ENCODE measurements at regions not wholly inside any gene's neighbourhood (a gene's known extent, or its start where the extent isn't known, plus 50 kb on each side); places are given as distances from the start of the nearest gene placed in this dataset.
"Not testable (repeated sequence)": the region's sequence is repeated elsewhere in the genome, so short reads cannot be mapped to it uniquely, and the experiment has no call there.

GRCh38 chr22:15791557-15791956 is 101.7 kb downstream of the POTEH start:
- ATAC-seq; intact Hi-C loops (cut with DNase I); H3K4me1 ChIP-seq; H3K27me3 ChIP-seq; H3K36me3 ChIP-seq; H3K4me3 ChIP-seq; H3K27ac ChIP-seq; DNase-seq; H3K9me3 ChIP-seq; FAIRE-seq: not testable (repeated sequence)
- 66 to 94% methylated on average over 1 of the region's 3 CpGs for WGBS, 2 donors

DNA sequence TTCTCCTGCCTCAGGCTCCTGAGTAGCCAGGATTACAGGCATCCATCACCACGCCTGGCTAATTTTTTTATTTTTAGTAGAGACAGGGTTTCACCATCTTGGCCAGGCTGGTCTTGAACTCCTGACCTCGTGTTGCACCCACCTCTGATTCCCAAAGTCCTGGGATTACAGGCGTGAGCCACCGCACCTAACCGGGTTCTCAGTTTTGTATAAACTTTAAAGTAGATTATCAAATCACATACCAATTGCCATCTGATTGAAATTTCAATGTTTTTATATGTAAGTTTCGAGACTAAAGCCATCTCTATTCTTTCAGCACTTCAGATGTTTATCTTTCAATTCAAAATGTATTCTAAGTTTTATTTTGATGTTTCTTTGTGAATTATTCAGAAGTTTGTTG is 110.1 kb downstream of the POTEH start:
- WGBS, 2 donors = 22 to 54% methylated on average over 1 to 2 of the region's 6 CpGs
- FAIRE-seq; DNase-seq; H3K27ac ChIP-seq; intact Hi-C loops (cut with DNase I); H3K9me3 ChIP-seq; H3K27me3 ChIP-seq; ATAC-seq; H3K36me3 ChIP-seq; H3K4me3 ChIP-seq; H3K4me1 ChIP-seq: not testable (repeated sequence)

GRCh38 chr22:15811141-15811540 is 121.3 kb downstream of the POTEH start:
- H3K27me3 ChIP-seq; H3K9me3 ChIP-seq; DNase-seq; H3K4me3 ChIP-seq; H3K4me1 ChIP-seq; H3K27ac ChIP-seq; intact Hi-C loops (cut with DNase I); H3K36me3 ChIP-seq: not testable (repeated sequence)
- TF ChIP-seq, protein P1, sequence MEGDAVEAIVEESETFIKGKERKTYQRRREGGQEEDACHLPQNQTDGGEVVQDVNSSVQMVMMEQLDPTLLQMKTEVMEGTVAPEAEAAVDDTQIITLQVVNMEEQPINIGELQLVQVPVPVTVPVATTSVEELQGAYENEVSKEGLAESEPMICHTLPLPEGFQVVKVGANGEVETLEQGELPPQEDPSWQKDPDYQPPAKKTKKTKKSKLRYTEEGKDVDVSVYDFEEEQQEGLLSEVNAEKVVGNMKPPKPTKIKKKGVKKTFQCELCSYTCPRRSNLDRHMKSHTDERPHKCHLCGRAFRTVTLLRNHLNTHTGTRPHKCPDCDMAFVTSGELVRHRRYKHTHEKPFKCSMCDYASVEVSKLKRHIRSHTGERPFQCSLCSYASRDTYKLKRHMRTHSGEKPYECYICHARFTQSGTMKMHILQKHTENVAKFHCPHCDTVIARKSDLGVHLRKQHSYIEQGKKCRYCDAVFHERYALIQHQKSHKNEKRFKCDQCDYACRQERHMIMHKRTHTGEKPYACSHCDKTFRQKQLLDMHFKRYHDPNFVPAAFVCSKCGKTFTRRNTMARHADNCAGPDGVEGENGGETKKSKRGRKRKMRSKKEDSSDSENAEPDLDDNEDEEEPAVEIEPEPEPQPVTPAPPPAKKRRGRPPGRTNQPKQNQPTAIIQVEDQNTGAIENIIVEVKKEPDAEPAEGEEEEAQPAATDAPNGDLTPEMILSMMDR (IDR thresholded peaks at IDR 0.05) = peak in 1 of 4 donors; percentile 15
- no CpG with 5 or more reads among the region's 1 CpG for WGBS, 2 donors
- FAIRE-seq (peak; percentile 49), ATAC-seq (peak in 3 of 4 donors; percentile 57 to 88 (median 81))

DNA sequence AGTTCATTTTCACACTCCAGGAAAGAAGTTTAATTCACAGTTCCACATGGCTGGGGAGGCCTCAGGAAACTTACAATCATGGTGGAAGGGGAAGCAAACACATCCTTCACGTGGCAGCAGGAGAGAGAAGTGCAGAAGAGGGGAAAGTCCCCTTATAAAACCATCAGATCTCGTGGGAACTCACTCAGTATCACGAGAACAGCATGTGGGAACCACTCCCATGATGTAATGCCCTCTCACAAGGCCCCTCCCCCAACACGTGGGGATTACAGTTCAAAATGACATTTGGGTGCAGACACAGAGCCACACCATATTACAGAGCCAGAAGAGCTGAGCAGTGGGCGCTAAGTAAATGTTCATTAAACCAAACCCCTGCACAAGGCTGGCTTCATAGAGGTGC is 126.0 kb downstream of the POTEH start:
- FAIRE-seq; ATAC-seq; H3K27me3 ChIP-seq; H3K4me3 ChIP-seq; H3K4me1 ChIP-seq; H3K27ac ChIP-seq; H3K9me3 ChIP-seq; DNase-seq; intact Hi-C loops (cut with DNase I); H3K36me3 ChIP-seq: not testable (repeated sequence)
- WGBS, 2 donors = no CpG with 5 or more reads among the region's 5 CpGs

GRCh38 chr22:15816470-15816869 is 126.6 kb downstream of the POTEH start:
- WGBS, 2 donors = 33 to 42% methylated on average over 1 of the region's 3 CpGs
- peak in 2 of 6 donors; percentile 11 to 34 for DNase-seq
- H3K27ac ChIP-seq; H3K27me3 ChIP-seq; H3K4me1 ChIP-seq; H3K9me3 ChIP-seq; intact Hi-C loops (cut with DNase I); H3K36me3 ChIP-seq; H3K4me3 ChIP-seq; FAIRE-seq: not testable (repeated sequence)
- peak in 1 of 4 donors; percentile 24 for ATAC-seq

DNA sequence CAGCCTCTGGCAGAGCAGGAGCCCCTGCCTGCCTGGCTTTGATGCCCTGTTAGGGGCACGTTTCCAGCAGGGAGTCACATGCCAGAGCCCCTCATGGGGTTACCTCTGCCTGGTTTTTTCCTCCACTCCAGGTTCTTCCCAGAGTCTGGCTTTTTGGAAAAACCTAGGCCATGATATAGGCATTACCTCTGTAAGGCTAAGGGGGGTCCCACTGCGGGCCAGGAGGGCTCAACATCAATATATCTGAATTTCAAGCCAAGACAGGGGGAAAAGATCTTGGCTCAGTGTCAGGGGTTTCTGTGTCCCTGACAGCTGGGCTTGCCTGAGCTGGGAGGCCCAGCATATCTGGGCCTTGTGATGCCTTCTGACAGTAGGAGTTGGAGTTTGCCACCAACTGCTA is 127.4 kb downstream of the POTEH start:
- H3K4me3 ChIP-seq; H3K9me3 ChIP-seq; H3K36me3 ChIP-seq; H3K27ac ChIP-seq; ATAC-seq; intact Hi-C loops (cut with DNase I); H3K4me1 ChIP-seq; FAIRE-seq; H3K27me3 ChIP-seq: not testable (repeated sequence)
- DNase-seq = peak in 2 of 6 donors; percentile 15 to 28
- WGBS, 2 donors = 28 to 29% methylated on average over 1 of the region's 2 CpGs

DNA sequence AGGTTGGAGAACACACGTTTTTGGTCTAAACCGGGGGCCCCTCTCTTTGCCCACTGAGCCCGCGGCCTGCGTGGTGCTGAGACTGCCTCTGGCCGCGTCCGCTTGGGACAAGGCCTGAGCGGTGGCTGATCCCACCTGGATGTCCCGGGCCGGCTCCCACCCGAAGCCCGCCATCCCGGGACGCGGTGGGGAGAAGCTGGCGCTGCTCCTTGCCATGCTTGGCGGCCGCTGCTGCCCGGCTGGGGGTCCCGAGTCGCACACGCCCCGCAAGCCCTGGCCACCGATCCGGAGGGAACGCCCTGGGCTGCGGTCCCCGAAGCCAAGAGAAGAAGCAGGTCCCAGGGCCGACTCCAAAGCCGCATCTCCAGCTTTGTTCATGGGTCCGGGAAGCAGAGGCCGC is 130.1 kb downstream of the POTEH start:
- H3K36me3 ChIP-seq; H3K27me3 ChIP-seq; H3K4me3 ChIP-seq; H3K9me3 ChIP-seq; H3K4me1 ChIP-seq; FAIRE-seq; ATAC-seq; intact Hi-C loops (cut with DNase I); H3K27ac ChIP-seq: not testable (repeated sequence)
- WGBS, 2 donors = 76 to 87% methylated on average over 3 to 15 of the region's 33 CpGs
- DNase-seq = peak in 2 of 6 donors; percentile 47 to 49

- ATAC-seq = not testable (repeated sequence)
These were observed 131.3 kb downstream of the POTEH start for GRCh38 chr22:15821088-15821487.

GRCh38 chr22:15822001-15822400 is 132.2 kb downstream of the POTEH start:
- ATAC-seq; H3K27me3 ChIP-seq; FAIRE-seq; H3K27ac ChIP-seq; H3K4me1 ChIP-seq; intact Hi-C loops (cut with DNase I); H3K4me3 ChIP-seq; H3K36me3 ChIP-seq; H3K9me3 ChIP-seq: not testable (repeated sequence)
- DNase-seq = peak in 1 of 6 donors; percentile 22
- WGBS, 2 donors = 80 to 95% methylated on average over 4 to 8 of the region's 22 CpGs

More at GRCh38 chr22:15821088-15821487, 131.3 kb downstream of the POTEH start:
- H3K4me3 ChIP-seq; H3K36me3 ChIP-seq; H3K4me1 ChIP-seq; H3K27me3 ChIP-seq; H3K27ac ChIP-seq; intact Hi-C loops (cut with DNase I); H3K9me3 ChIP-seq; FAIRE-seq: not testable (repeated sequence)
- 66 to 75% methylated on average over 5 to 9 of the region's 32 CpGs for WGBS, 2 donors
- DNase-seq = peak in 2 of 6 donors; percentile 21 to 46

- intact Hi-C loops (cut with DNase I); FAIRE-seq; H3K9me3 ChIP-seq; H3K4me1 ChIP-seq; H3K27me3 ChIP-seq; H3K4me3 ChIP-seq; DNase-seq; H3K27ac ChIP-seq; H3K36me3 ChIP-seq: not testable (repeated sequence)
- ATAC-seq = peak in 1 of 4 donors; percentile 19
- 42 to 54% methylated on average over 2 to 3 of the region's 12 CpGs for WGBS, 2 donors
These were observed 133.4 kb downstream of the POTEH start for GRCh38 chr22:15823178-15823577.

GRCh38 chr22:15832235-15832634 is 142.4 kb downstream of the POTEH start:
- H3K9me3 ChIP-seq; H3K27ac ChIP-seq; intact Hi-C loops (cut with DNase I); FAIRE-seq; H3K27me3 ChIP-seq; ATAC-seq; H3K4me1 ChIP-seq; DNase-seq; H3K4me3 ChIP-seq; H3K36me3 ChIP-seq: not testable (repeated sequence)
- WGBS, 2 donors = 58 to 70% methylated on average over 2 of the region's 2 CpGs

GRCh38 chr22:15835729-15836128 is 145.9 kb downstream of the POTEH start:
- H3K4me3 ChIP-seq; H3K27me3 ChIP-seq; intact Hi-C loops (cut with DNase I); H3K36me3 ChIP-seq; ATAC-seq; H3K9me3 ChIP-seq; H3K4me1 ChIP-seq; FAIRE-seq; H3K27ac ChIP-seq: not testable (repeated sequence)
- peak in 1 of 6 donors; percentile 13 for DNase-seq
- 39 to 47% methylated on average over 7 of the region's 9 CpGs for WGBS, 2 donors

Data from pancreas (tissue), 10 donors.